Panc1 (cell line): ENCODE measurements at regions not wholly inside any gene's neighbourhood (a gene's known extent, or its start where the extent isn't known, plus 50 kb on each side); places are given as distances from the start of the nearest gene placed in this dataset.

Source experiments
- CTCF ChIP-seq: fragments of 450-650 bp; IDR thresholded peaks from 2 replicates; pipeline ENCODE4 v1.5.1; 2017; ENCODE audit warnings: mild to moderate bottlenecking
- POLR2AphosphoS5 ChIP-seq: IDR thresholded peaks from 2 replicates; pipeline ENCODE4 v1.6.1; 2012; ENCODE audit warnings: mild to moderate bottlenecking, low read depth, low read length, moderate library complexity
- REST ChIP-seq, 2 experiments: IDR thresholded peaks; 2 replicates each; pipeline ENCODE4 v1.6.1; 2011 to 2012; ENCODE audit warnings: low read depth in 2 of 2, control low read depth in 1 of 2, low read length in 1 of 2, mild to moderate bottlenecking in 1 of 2, moderate library complexity in 1 of 2; ENCODE audit not compliant: insufficient read depth in 1 of 2
- TCF7L2 ChIP-seq: IDR thresholded peaks from 2 replicates; pipeline ENCODE4 v1.6.1; 2011; ENCODE audit warnings: mild to moderate bottlenecking, low read depth, low read length, inconsistent platforms

GRCh38 chr3:127136706-127137105, 56.2 kb upstream of the PRR23E start:
- TF ChIP-seq CTCF (no peak), POLR2AphosphoS5 (no peak), REST (IDR thresholded peaks at IDR 0.05; ENCODE audit: insufficient read depth in 1 of 2, low read depth in 2 of 2, low read length in 1 of 2) (no peak), TCF7L2 (no peak)
